ENCODE measurements at regions not wholly inside any gene's neighbourhood (a gene's known extent, or its start where the extent isn't known, plus 50 kb on each side); places are given as distances from the start of the nearest gene placed in this dataset.

DNA sequence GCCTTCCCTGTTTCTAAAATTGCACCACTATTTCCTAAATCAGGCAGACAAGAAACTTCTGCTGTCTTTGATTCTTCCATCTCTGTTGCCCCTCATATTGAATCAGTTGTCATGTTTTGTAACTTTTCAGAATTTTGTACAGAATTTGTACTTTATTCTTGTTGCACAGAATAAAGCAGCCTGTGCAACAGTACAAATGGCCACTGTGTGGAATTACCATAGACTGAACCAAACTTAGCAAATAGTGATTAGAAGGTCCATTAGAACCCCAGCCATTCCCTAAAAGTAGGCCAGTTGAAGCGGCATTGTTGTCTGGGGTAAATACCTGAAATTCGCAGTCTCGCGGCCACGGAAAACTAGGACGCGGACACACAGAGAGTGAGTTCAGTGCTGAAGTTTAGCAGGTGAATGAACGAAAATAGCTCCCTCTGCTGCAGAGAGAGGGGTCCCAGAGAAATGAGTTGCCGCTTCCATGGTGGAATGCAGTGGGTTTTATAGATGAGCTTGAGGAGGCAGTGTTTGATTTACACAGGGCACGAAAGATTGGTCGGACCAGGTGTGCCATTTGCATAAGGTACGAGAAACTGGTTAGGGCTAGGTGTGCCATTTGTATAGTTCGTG is 71.8 kb downstream of the C4orf33 start:
- TF ChIP-seq, protein P1, sequence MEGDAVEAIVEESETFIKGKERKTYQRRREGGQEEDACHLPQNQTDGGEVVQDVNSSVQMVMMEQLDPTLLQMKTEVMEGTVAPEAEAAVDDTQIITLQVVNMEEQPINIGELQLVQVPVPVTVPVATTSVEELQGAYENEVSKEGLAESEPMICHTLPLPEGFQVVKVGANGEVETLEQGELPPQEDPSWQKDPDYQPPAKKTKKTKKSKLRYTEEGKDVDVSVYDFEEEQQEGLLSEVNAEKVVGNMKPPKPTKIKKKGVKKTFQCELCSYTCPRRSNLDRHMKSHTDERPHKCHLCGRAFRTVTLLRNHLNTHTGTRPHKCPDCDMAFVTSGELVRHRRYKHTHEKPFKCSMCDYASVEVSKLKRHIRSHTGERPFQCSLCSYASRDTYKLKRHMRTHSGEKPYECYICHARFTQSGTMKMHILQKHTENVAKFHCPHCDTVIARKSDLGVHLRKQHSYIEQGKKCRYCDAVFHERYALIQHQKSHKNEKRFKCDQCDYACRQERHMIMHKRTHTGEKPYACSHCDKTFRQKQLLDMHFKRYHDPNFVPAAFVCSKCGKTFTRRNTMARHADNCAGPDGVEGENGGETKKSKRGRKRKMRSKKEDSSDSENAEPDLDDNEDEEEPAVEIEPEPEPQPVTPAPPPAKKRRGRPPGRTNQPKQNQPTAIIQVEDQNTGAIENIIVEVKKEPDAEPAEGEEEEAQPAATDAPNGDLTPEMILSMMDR (IDR thresholded peaks at IDR 0.05): no peak
- Histone ChIP-seq H3K36me3 (no peaks in the 10 kb centered on the region), H3K27ac (no peak overlapping the region), H3K27me3 (ENCODE audit: low read depth) (no peaks in the 10 kb centered on the region), H3K9me3 (no peaks in the 10 kb centered on the region), H3K4me3 (no peak overlapping the region), H3K4me1 (no peaks in the 10 kb centered on the region)
- intact Hi-C loops (cut with DNase I): no loop called here
- DNase-seq (no peak), ATAC-seq (no peak)

DNA sequence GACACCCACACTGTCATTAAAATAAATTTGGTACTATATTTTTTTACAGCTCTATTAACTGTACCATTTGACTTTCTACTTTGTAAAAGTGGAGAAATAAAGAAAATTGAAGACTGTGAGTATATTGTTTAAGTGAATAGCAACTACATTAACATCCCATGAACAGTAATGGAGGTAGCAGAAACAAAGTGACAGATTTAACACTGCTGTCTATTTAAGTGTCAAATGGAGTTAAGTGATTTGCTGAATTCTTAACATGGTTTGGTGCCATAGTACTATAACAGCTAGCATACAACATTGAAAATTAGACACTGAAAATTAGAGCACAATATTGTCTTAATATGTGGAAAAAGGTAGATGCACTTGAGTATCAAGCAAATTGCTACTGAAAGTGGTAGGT is 76.2 kb downstream of the C4orf33 start:
- Histone ChIP-seq H3K36me3 (no peaks in the 10 kb centered on the region), H3K27ac (no peak overlapping the region), H3K9me3 (no peaks in the 10 kb centered on the region), H3K4me1 (no peaks in the 10 kb centered on the region), H3K27me3 (ENCODE audit: low read depth) (no peaks in the 10 kb centered on the region), H3K4me3 (no peak overlapping the region)
- DNase-seq: no peak
- intact Hi-C loops (cut with DNase I): no loop called here
- ATAC-seq: no peak
- TF ChIP-seq, protein P1 (IDR thresholded peaks at IDR 0.05): no peak

DNA sequence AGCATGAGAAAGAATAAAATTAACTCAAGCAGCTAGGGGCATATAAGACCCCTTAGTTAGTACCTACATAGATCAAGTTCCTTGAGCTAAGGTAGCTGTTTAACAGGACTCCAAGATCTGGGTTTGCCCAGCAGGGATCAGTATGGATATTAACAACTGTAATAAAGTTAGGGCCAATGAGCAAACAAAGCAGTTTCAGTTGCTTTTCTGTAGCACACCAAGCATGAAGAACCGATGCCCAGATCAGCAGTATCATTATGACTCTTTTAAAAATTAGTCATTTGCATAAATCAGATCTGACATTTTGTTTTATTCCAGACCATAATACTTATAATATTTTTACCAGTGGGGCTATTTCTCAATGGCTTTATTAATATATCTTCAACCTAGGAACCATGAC is 80.9 kb downstream of the C4orf33 start:
- TF ChIP-seq, protein P1 (IDR thresholded peaks at IDR 0.05): no peak
- Histone ChIP-seq H3K36me3 (no peaks in the 10 kb centered on the region), H3K9me3 (no peaks in the 10 kb centered on the region), H3K4me3 (no peak overlapping the region), H3K27me3 (ENCODE audit: low read depth) (no peaks in the 10 kb centered on the region), H3K27ac (no peak overlapping the region), H3K4me1 (no peaks in the 10 kb centered on the region)
- intact Hi-C loops (cut with DNase I): no loop called here
- no peak for DNase-seq
- no peak for ATAC-seq

DNA sequence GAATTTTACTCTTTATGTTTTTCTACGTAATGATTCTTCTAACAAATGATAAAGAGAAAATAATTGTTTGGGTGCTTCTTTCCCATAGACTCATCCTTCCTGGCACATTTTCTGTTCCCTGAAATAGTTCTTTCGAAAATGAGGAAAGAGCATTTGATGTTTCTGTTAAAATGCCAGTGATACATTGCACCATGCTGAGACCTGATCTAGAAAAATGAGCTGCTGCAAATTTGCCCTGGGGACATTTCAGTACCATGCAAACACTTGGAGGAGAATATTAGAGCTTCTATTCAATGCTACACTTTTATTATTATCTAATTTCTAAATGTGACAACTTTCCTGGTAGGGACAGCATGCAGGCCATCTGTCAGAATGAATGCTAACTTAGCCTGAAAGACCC is 83.3 kb downstream of the C4orf33 start:
- ATAC-seq (no peak), DNase-seq (no peak)
- Histone ChIP-seq H3K27me3 (ENCODE audit: low read depth) (no peaks in the 10 kb centered on the region), H3K4me1 (no peaks in the 10 kb centered on the region), H3K9me3 (no peaks in the 10 kb centered on the region), H3K27ac (no peak overlapping the region), H3K36me3 (no peaks in the 10 kb centered on the region), H3K4me3 (no peak overlapping the region)
- TF ChIP-seq, protein P1 (IDR thresholded peaks at IDR 0.05): no peak
- intact Hi-C loops (cut with DNase I): no loop called here

DNA sequence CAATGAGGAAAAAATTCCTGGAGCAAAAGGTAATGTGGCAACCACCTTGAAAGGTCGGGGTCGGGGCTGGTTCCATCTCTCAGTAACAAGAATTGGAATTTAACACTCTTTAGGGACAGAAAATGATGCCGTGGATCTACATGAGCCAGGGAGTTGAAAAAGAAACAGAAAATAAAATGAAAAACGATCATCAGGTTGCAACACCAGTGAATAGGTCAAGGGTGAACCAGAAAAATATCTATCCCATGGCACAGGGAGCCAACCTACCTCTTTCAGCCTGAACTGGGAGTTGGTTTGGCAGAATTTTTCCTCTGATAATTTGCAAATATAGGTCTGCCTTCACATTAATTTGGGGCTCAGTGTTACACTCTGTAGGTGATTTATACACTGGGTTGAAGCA is 93.7 kb downstream of the C4orf33 start:
- intact Hi-C loops (cut with DNase I): no loop called here
- DNase-seq (no peak), ATAC-seq (no peak)
- Histone ChIP-seq H3K36me3 (no peaks in the 10 kb centered on the region), H3K27ac (no peak overlapping the region), H3K4me3 (no peak overlapping the region), H3K4me1 (no peaks in the 10 kb centered on the region), H3K9me3 (no peaks in the 10 kb centered on the region), H3K27me3 (ENCODE audit: low read depth) (no peaks in the 10 kb centered on the region)
- TF ChIP-seq, protein P1 (IDR thresholded peaks at IDR 0.05): no peak

Measured in lower lobe of right lung (tissue), 2 donors.